Transverse colon (tissue), 4 donors: ENCODE measurements at regions not wholly inside any gene's neighbourhood (a gene's known extent, or its start where the extent isn't known, plus 50 kb on each side); places are given as distances from the start of the nearest gene placed in this dataset.

Source experiments
- DNase-seq: peaks from one replicate; pipeline ENCODE4 v3.0.0-alpha.2; 2019
- H3K27ac ChIP-seq, 4 donors: fragments of 200-600 bp; sonication (generic); 2 replicates each; pipeline ENCODE4 v1.5.1; 2016 to 2018; ENCODE audit warnings: inconsistent platforms in 4 of 4
- H3K27me3 ChIP-seq: fragments of 200-600 bp; sonication (generic); 2 replicates; pipeline ENCODE4 v1.5.1; 2017; ENCODE audit warnings: inconsistent platforms
- H3K36me3 ChIP-seq, 4 donors: fragments of 200-600 bp; sonication (generic); 2 replicates each; pipeline ENCODE4 v1.5.1; 2017 to 2019; ENCODE audit warnings: inconsistent platforms in 4 of 4
- H3K4me1 ChIP-seq, 4 donors: fragments of 200-600 bp; sonication (generic); 2 replicates each; pipeline ENCODE4 v1.5.1; 2017 to 2020; ENCODE audit warnings: inconsistent platforms in 4 of 4
- H3K4me3 ChIP-seq, 4 donors: fragments of 200-600 bp; sonication (generic); 1 replicate in 1 of 4; 2 replicates in 3 of 4; pipeline versions ENCODE4 v1.5.1 to v1.6.1; 2017 to 2019; ENCODE audit warnings: inconsistent platforms in 4 of 4
- H3K9me3 ChIP-seq, 2 donors: fragments of 200-600 bp; sonication (generic); 2 replicates each; pipeline ENCODE4 v1.5.1; 2017 to 2019; ENCODE audit warnings: inconsistent platforms in 2 of 2
- EP300 ChIP-seq: sonication (generic); formaldehyde crosslinking; IDR thresholded peaks from one replicate; pipeline ENCODE4 v1.6.1; 2017; ENCODE audit warnings: antibody characterized with exemption, low read depth
- POLR2A ChIP-seq: fragments of 450-650 bp; IDR thresholded peaks from one replicate; pipeline ENCODE4 v1.6.1; 2016; ENCODE audit warnings: antibody characterized with exemption, mild to moderate bottlenecking, moderate library complexity
- POLR2AphosphoS5 ChIP-seq, 3 donors: sonication (generic); formaldehyde crosslinking; IDR thresholded peaks; one replicate each; pipeline ENCODE4 v1.6.1; 2016; ENCODE audit warnings: antibody characterized with exemption in 3 of 3
- WGBS, 2 donors: methylation state at CpG; one replicate each; pipeline ENCODE4 v1.1.5; 2018; ENCODE audit warnings: low coverage in 1 of 2; 5-methylcytosine and 5-hydroxymethylcytosine counted together
- in situ Hi-C, 4 donors: fragments of 200-750 bp; cut with MboI; loops; one replicate each; pipeline versions ENCODE4 v1.15.0 to v1.15.1; 2017; ENCODE audit warnings: low sequenced_read_pairs in 3 of 4, low pct_ligation_motif_present in 1 of 4, low pct_unique_long_range_greater_than_20kb in 1 of 4
- intact Hi-C: fragments of 100-400 bp; cut with DNase I; formaldehyde crosslinking; loops from one replicate; pipeline ENCODE4 v1.15.1; 2023; ENCODE audit warnings: low total_unique reads
- TF ChIP-seq, protein P1 (sequence below), 5 experiments: fragments of 200-600 bp in 3 of 5; fragments of 450-650 bp in 2 of 5; sonication (generic) in 3 of 5; IDR thresholded peaks; 1 replicate in 2 of 5; 2 replicates in 3 of 5; pipeline ENCODE4 v1.5.1; 2016 to 2017; ENCODE audit warnings: antibody characterized with exemption in 5 of 5, inconsistent platforms in 3 of 5, mild to moderate bottlenecking in 2 of 5, moderate library complexity in 1 of 5

DNA sequence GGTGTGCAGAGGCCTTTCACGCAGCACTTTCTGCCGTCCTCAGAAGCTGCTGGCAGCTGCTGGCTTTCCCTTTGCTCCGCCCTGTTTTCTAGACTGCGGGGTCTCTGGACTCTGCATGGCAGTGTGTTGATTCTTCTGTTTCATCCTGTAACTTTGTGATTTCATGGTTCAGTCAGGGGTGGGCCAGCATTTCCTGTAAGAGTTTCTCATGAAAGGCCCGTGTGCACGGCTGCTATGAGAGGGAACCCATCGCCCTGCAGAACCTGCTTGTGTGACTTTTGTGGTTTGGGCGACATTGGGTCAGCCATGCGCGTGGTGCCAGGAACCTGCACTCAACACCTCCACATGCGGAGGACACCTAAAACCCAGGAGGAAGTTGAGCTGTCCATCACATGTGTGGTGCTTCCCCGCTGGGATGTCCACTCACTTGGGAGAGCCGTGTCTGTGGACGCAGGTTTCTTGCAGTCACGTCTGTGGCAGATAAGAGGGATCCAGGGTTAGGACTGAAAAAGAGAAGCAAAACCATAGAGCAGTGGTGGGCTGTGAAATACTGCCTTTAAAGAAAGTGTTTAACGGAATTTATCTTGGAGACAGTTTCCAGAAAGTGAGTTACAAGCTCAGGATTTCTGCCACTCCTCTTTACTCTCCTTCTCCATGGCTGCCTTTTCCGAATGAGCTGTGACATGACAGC lies 167.3 kb upstream of the ALKAL2 start:
- Histone ChIP-seq H3K9me3 (no peaks in the 10 kb centered on the region), H3K36me3 (no peaks in the 10 kb centered on the region), H3K4me1 (no peaks in the 10 kb centered on the region), H3K27ac (no peak overlapping the region), H3K4me3 (no peak overlapping the region), H3K27me3 (no peaks in the 10 kb centered on the region)
- 80 to 82% methylated on average over 5 to 17 of the region's 17 CpGs for WGBS, 2 donors
- intact Hi-C loops = no loop called here
- no peak for DNase-seq
- no peak for TF ChIP-seq POLR2A
- TF ChIP-seq, protein P1, sequence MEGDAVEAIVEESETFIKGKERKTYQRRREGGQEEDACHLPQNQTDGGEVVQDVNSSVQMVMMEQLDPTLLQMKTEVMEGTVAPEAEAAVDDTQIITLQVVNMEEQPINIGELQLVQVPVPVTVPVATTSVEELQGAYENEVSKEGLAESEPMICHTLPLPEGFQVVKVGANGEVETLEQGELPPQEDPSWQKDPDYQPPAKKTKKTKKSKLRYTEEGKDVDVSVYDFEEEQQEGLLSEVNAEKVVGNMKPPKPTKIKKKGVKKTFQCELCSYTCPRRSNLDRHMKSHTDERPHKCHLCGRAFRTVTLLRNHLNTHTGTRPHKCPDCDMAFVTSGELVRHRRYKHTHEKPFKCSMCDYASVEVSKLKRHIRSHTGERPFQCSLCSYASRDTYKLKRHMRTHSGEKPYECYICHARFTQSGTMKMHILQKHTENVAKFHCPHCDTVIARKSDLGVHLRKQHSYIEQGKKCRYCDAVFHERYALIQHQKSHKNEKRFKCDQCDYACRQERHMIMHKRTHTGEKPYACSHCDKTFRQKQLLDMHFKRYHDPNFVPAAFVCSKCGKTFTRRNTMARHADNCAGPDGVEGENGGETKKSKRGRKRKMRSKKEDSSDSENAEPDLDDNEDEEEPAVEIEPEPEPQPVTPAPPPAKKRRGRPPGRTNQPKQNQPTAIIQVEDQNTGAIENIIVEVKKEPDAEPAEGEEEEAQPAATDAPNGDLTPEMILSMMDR (IDR thresholded peaks at IDR 0.05) = no peak
- no peak for TF ChIP-seq EP300
- no peak for TF ChIP-seq POLR2AphosphoS5 (IDR thresholded peaks at IDR 0.05)
- in situ Hi-C loops = no loop called here

DNA sequence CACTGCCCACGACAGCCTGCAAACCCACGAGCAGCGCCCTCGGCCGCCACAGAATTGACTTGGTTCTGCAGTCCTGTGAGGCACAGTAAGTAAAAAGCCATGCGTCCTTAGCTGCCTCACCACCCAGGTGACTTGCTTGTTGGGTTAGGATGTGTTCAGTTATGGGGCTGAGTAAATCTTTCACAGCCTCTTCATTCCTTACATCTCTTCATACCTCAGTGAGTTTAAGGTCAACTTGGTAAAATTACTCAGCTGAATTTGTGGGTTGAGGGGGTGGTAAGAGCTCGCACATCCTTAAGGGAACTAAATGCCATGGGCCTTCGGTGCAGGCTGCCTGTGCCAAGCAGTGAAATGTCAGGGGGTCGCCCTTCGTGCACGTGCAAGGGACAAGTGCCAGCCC lies 165.2 kb upstream of the ALKAL2 start:
- in situ Hi-C loops = no loop called here
- TF ChIP-seq, protein P1 (IDR thresholded peaks at IDR 0.05) = no peak
- no peak for TF ChIP-seq EP300
- no peak for TF ChIP-seq POLR2AphosphoS5 (IDR thresholded peaks at IDR 0.05)
- TF ChIP-seq POLR2A = no peak

DNA sequence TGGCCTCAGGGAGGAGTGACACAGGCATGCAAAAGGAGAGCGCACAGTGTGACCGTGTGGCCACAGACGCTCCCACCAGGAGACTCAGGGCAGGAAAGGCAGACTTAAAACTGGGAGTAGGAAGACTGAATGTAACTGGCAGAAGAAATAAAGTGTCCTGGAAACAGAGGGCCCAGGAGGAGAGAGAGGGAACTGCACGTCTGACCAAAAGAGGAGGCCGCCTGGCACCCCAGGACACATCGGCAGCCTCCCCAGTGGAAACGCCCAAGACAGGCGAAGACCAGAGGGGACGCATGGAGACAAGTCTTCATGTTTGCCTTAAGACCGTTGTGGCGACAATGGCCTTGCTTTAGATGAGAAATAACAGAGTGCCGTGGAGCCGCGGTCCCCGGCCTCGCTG lies 163.6 kb upstream of the ALKAL2 start:
- Histone ChIP-seq H3K36me3 (no peaks in the 10 kb centered on the region), H3K4me1 (no peaks in the 10 kb centered on the region), H3K27me3 (no peaks in the 10 kb centered on the region), H3K4me3 (no peak overlapping the region), H3K9me3 (no peaks in the 10 kb centered on the region), H3K27ac (no peak overlapping the region)
- TF ChIP-seq EP300 = no peak
- 89 to 96% methylated on average over 9 to 16 of the region's 16 CpGs for WGBS, 2 donors
- intact Hi-C loops = no loop called here
- DNase-seq = no peak
- in situ Hi-C loops = no loop called here

More for the DNA sequence above, 165.2 kb upstream of the ALKAL2 start:
- 89% methylated on average over 11 of the region's 11 CpGs; no CpG with 5 or more reads in 1 of the 2 donors for WGBS, 2 donors
- no peaks in the 10 kb centered on the region for H3K4me1 ChIP-seq
- no peaks in the 10 kb centered on the region for H3K9me3 ChIP-seq
- H3K4me3 ChIP-seq = no peak overlapping the region
- intact Hi-C loops = no loop called here
- no peak for DNase-seq
- H3K36me3 ChIP-seq = no peaks in the 10 kb centered on the region
- no peaks in the 10 kb centered on the region for H3K27me3 ChIP-seq
- no peak overlapping the region for H3K27ac ChIP-seq

DNA sequence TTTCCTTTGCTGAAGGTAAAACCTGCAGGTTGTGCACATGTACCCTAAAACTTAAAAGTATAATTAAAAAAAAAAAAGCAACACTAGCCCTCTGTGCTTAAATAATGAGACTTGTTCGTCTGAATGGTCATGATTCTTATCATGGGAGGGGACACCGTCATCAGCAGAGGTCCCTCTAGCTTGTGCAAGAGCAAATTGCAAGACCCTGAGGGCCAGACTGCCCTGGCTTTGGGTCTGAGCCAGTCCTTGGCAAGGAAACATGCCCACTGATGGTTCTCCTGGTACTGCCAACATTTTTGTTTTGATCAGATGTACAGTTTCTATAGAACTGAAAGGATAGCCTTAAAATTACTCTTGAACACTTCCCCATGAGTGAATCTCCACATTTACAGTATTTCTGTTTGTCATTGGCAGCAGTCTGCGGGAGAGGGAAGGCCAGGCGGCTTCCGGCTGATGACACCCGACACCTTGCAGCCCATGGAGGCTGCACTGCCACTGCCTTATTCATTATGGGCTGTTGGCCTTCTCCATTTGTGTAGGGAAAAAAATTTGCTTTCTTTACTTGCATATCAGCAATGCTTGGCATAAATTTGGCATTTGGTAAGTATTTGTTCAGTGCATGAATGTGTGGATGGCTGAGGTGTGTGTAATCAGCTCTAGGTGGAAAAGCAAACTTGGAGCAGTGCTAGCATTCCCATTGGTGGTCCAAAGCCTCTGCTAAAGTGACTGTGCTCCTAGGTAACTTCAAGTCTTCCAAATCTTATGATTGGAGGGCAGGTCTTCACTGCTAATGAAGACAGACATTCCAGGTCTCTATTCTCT lies 161.6 kb upstream of the ALKAL2 start:
- Histone ChIP-seq H3K36me3 (no peaks in the 10 kb centered on the region), H3K9me3 (no peaks in the 10 kb centered on the region), H3K27me3 (no peaks in the 10 kb centered on the region), H3K27ac (no peak overlapping the region), H3K4me1 (no peaks in the 10 kb centered on the region), H3K4me3 (no peak overlapping the region)
- in situ Hi-C loops (no loop called here), intact Hi-C loops (no loop called here)
- WGBS, 2 donors = 61 to 88% methylated on average over 5 to 6 of the region's 6 CpGs
- TF ChIP-seq POLR2AphosphoS5 (IDR thresholded peaks at IDR 0.05) = no peak
- TF ChIP-seq, protein P1 (IDR thresholded peaks at IDR 0.05) = no peak
- TF ChIP-seq EP300 = no peak
- TF ChIP-seq POLR2A = no peak
- DNase-seq = no peak
